ENCODE measurements at regions not wholly inside any gene's neighbourhood (a gene's known extent, or its start where the extent isn't known, plus 50 kb on each side); places are given as distances from the start of the nearest gene placed in this dataset.

GRCh38 chr5:60490597-60491166 lies 209.3 kb downstream of the DEPDC1B start (continued):
- TF ChIP-seq PRDM2 (tag by site-specific recombination; IDR thresholded peaks at IDR 0.05; ENCODE audit: borderline replicate concordance) (no peak), ZNF555 (tag by site-specific recombination; conservative IDR thresholded peaks at IDR 0.05) (no peak), ZNF214 (tag by site-specific recombination; IDR thresholded peaks at IDR 0.05; ENCODE audit: borderline replicate concordance) (no peak), ZNF274 (IDR thresholded peaks at IDR 0.05; ENCODE audit: low read length) (no peak), ZNF274 (tag by site-specific recombination; IDR thresholded peaks at IDR 0.05; ENCODE audit: borderline replicate concordance) (no peak), ZNF585B (tag by site-specific recombination; IDR thresholded peaks at IDR 0.05) (no peak), ZNF518A (tag by site-specific recombination; conservative IDR thresholded peaks at IDR 0.05; ENCODE audit: low read depth) (no peak), ZNF335 (tag by site-specific recombination; conservative IDR thresholded peaks at IDR 0.05) (no peak), BCL11A (tag by site-specific recombination; IDR thresholded peaks at IDR 0.05; ENCODE audit: low read depth) (no peak)

GRCh38 chr5:60489856-60490255 lies 210.1 kb downstream of the DEPDC1B start:
- no peaks in the 10 kb centered on the region; the same call in 1 of the 2 replicates for H3K4me1 ChIP-seq (ENCODE audit: control insufficient read depth, insufficient read depth, low read length)
- TF ChIP-seq REPIN1 (tag by site-specific recombination; IDR thresholded peaks at IDR 0.05; ENCODE audit: low read depth) = no peak
- no peak for TF ChIP-seq PRDM4 (tag by site-specific recombination; IDR thresholded peaks at IDR 0.05)
- TF ChIP-seq ZNF645 (tag by site-specific recombination; IDR thresholded peaks at IDR 0.05) = no peak
- TF ChIP-seq ZNF311 (tag by site-specific recombination; IDR thresholded peaks at IDR 0.05; ENCODE audit: borderline replicate concordance) = no peak
- TF ChIP-seq ZNF488 (tag by site-specific recombination; IDR thresholded peaks at IDR 0.05) = no peak
- no peak for TF ChIP-seq ZNF423 (tag by site-specific recombination; IDR thresholded peaks at IDR 0.05)
- TF ChIP-seq ZNF48 (tag by site-specific recombination; IDR thresholded peaks at IDR 0.05) = no peak
- no peak for TF ChIP-seq MZF1 (tag by site-specific recombination; IDR thresholded peaks at IDR 0.05; ENCODE audit: borderline replicate concordance)
- TF ChIP-seq ZNF155 (tag by site-specific recombination; IDR thresholded peaks at IDR 0.05) = no peak
- no peak for TF ChIP-seq ZNF777 (tag by site-specific recombination; IDR thresholded peaks at IDR 0.05; ENCODE audit: borderline replicate concordance)
- TF ChIP-seq ZNF664 (tag by site-specific recombination; IDR thresholded peaks at IDR 0.05) = no peak
- no peak for TF ChIP-seq OVOL3 (tag by site-specific recombination; IDR thresholded peaks at IDR 0.05)

More at GRCh38 chr5:60489856-60490255, 210.1 kb downstream of the DEPDC1B start:
- ChIA-PET CTCF (no interaction called here), POLR2A (no interaction called here)
- H3K4me3 ChIP-seq (ENCODE audit: low read depth, low read length) = no peak overlapping the region
- H3K27ac ChIP-seq (ENCODE audit: extremely low read depth, low read depth, low read length) = no peak overlapping the region
- no peaks in the 10 kb centered on the region for H3K36me3 ChIP-seq (ENCODE audit: control insufficient read depth in 2 of 2, insufficient read depth in 1 of 2, low read length in 2 of 2)
- no peaks in the 10 kb centered on the region for H3K9me3 ChIP-seq (ENCODE audit: control insufficient read depth, insufficient read depth, low read depth, low read length)
